PC-3 (cell line): ENCODE measurements at regions not wholly inside any gene's neighbourhood (a gene's known extent, or its start where the extent isn't known, plus 50 kb on each side); places are given as distances from the start of the nearest gene placed in this dataset.
"Not testable (repeated sequence)": the region's sequence is repeated elsewhere in the genome, so short reads cannot be mapped to it uniquely, and the experiment has no call there.

Experiments
- ATAC-seq: fragments of 200-7000 bp; cut with Tn5 transposase; 2 replicates; pipeline ENCODE4 v1.9.1; 2020; ENCODE audit warnings: mild to moderate bottlenecking, moderate library complexity
- BruUV-seq: library from RNA; stranded (reverse); fragments of 400-500 nt; replicated peaks from 2 replicates; lab custom pipeline; 2021; lab: Mats Ljungman, UMichigan
- CTCF ChIA-PET: fragments of 300-600 bp; sonication (Branson Sonifier 250); formaldehyde crosslinking; loops from one replicate; lab custom pipeline; 2022; ENCODE audit warnings: antibody characterized with exemption; lab: Charles Lee
- POLR2A ChIA-PET: fragments of 300-600 bp; sonication (Branson Sonifier 250); formaldehyde crosslinking; loops from one replicate; lab custom pipeline; 2022; ENCODE audit warnings: antibody characterized with exemption; ENCODE audit not compliant: unreplicated experiment; lab: Charles Lee
- DNase-seq: peaks from one replicate; pipeline ENCODE4 v3.0.0-alpha.2; 2015
- H2AFZ ChIP-seq: fragments of 300-600 bp; sonication (generic); 2 replicates; pipeline ENCODE4 v1.6.0; 2016; ENCODE audit warnings: antibody characterized with exemption, low read length
- H3F3A ChIP-seq: fragments of 300-600 bp; sonication (generic); one replicate; pipeline ENCODE4 v1.6.0; 2017; ENCODE audit warnings: antibody characterized with exemption, low read length, control low read depth, mild to moderate bottlenecking; ENCODE audit not compliant: unreplicated experiment
- H3K27ac ChIP-seq: fragments of 300-600 bp; sonication (generic); 2 replicates; pipeline ENCODE4 v1.5.1; 2016; ENCODE audit warnings: mild to moderate bottlenecking, low read length
- H3K27me3 ChIP-seq: fragments of 300-600 bp; sonication (generic); 2 replicates; pipeline ENCODE4 v1.6.1; 2016; ENCODE audit warnings: low read length, mixed read lengths
- H3K36me3 ChIP-seq: fragments of 300-600 bp; sonication (generic); 2 replicates; pipeline ENCODE4 v1.6.1; 2016; ENCODE audit warnings: low read depth, mixed run types, low read length, mixed read lengths
- H3K4me1 ChIP-seq: fragments of 300-600 bp; sonication (generic); 2 replicates; pipeline ENCODE4 v1.5.1; 2016; ENCODE audit warnings: low read length; ENCODE audit not compliant: insufficient read depth
- H3K4me2 ChIP-seq: fragments of 300-600 bp; sonication (generic); 2 replicates; pipeline ENCODE4 v1.6.0; 2016; ENCODE audit warnings: low read length
- H3K4me3 ChIP-seq: fragments of 300-600 bp; sonication (generic); 2 replicates; pipeline ENCODE4 v1.5.1; 2016; ENCODE audit warnings: mild to moderate bottlenecking, low read length, mixed read lengths
- H3K79me2 ChIP-seq: fragments of 300-600 bp; sonication (generic); 2 replicates; pipeline ENCODE4 v1.6.1; 2017; ENCODE audit warnings: low read length, mixed read lengths
- H3K9ac ChIP-seq: fragments of 300-600 bp; sonication (generic); 2 replicates; pipeline ENCODE4 v1.6.0; 2016; ENCODE audit warnings: mild to moderate bottlenecking, low read length
- H3K9me2 ChIP-seq: fragments of 300-600 bp; sonication (generic); replicated peaks from 2 replicates; pipeline ENCODE4 v1.6.1; 2016; ENCODE audit warnings: mixed run types, low read length, mixed read lengths
- H3K9me3 ChIP-seq: fragments of 300-600 bp; sonication (generic); 2 replicates; pipeline ENCODE4 v1.6.1; 2016; ENCODE audit warnings: low read length, mixed read lengths
- H4K20me1 ChIP-seq: fragments of 300-600 bp; sonication (generic); 2 replicates; pipeline ENCODE4 v1.6.1; 2016; ENCODE audit warnings: low read length, mixed read lengths
- EZH2 ChIP-seq: fragments of 300-600 bp; sonication (generic); IDR thresholded peaks from one replicate; pipeline ENCODE4 v1.6.1; 2017; ENCODE audit warnings: antibody characterized with exemption, mild to moderate bottlenecking, low read length; ENCODE audit not compliant: unreplicated experiment
- EZH2phosphoT487 ChIP-seq: fragments of 300-600 bp; sonication (generic); IDR thresholded peaks from 2 replicates; pipeline ENCODE4 v1.6.1; 2018; ENCODE audit warnings: mild to moderate bottlenecking, antibody characterized with exemption, low read length, borderline replicate concordance
- intact Hi-C: fragments of 100-400 bp; cut with micrococcal nuclease; formaldehyde crosslinking; loops from 2 replicates; pipeline ENCODE4 v1.9.0; 2023
- TF ChIP-seq, protein P1 (sequence below): fragments of 300-600 bp; sonication (generic); conservative IDR thresholded peaks from 2 replicates; pipeline ENCODE4 v1.5.1; 2017; ENCODE audit warnings: antibody characterized with exemption, low read depth, mild to moderate bottlenecking, low read length

DNA sequence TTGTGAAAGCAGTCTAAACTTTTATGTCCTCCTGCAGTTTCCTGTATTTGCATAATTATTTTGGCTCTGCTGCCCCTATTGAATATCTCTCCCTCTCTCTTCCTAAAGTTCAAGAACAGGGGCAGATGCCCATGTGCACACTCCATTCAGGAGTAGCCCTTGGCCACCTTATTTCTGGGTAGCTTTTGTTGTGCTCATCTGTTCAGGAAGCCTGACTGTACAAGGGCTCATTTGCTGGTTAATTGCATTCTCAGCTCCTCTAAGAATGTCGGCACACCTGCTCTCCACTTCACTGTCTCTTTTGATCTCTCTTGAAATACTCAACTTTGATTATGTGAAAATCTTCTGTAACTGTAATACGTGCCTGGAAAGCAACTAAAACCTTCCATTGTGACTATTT is 1378.8 kb upstream of the CDH8 start:
- POLR2A ChIA-PET, result no interaction called here
- TF ChIP-seq EZH2 (no peak), EZH2phosphoT487 (no peak)
- TF ChIP-seq, protein P1, sequence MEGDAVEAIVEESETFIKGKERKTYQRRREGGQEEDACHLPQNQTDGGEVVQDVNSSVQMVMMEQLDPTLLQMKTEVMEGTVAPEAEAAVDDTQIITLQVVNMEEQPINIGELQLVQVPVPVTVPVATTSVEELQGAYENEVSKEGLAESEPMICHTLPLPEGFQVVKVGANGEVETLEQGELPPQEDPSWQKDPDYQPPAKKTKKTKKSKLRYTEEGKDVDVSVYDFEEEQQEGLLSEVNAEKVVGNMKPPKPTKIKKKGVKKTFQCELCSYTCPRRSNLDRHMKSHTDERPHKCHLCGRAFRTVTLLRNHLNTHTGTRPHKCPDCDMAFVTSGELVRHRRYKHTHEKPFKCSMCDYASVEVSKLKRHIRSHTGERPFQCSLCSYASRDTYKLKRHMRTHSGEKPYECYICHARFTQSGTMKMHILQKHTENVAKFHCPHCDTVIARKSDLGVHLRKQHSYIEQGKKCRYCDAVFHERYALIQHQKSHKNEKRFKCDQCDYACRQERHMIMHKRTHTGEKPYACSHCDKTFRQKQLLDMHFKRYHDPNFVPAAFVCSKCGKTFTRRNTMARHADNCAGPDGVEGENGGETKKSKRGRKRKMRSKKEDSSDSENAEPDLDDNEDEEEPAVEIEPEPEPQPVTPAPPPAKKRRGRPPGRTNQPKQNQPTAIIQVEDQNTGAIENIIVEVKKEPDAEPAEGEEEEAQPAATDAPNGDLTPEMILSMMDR, result no peak
- Histone ChIP-seq H3K9ac (no peak overlapping the region), H3K9me3 (no peaks in the 10 kb centered on the region), H4K20me1 (no peaks in the 10 kb centered on the region), H2AFZ (no peak overlapping the region), H3K79me2 (no peaks in the 10 kb centered on the region), H3K36me3 (no peaks in the 10 kb centered on the region), H3F3A (no peaks in the 10 kb centered on the region), H3K4me2 (no peak overlapping the region), H3K4me3 (no peak overlapping the region), H3K27me3 (no peaks in the 10 kb centered on the region), H3K9me2 (no peaks in the 10 kb centered on the region), H3K27ac (no peak overlapping the region), H3K4me1 (no peaks in the 10 kb centered on the region)
- no TSS peak for BruUV-seq
- CTCF ChIA-PET, result no interaction called here
- DNase-seq (no peak), ATAC-seq (no peak)
- intact Hi-C loops, result no loop called here

DNA sequence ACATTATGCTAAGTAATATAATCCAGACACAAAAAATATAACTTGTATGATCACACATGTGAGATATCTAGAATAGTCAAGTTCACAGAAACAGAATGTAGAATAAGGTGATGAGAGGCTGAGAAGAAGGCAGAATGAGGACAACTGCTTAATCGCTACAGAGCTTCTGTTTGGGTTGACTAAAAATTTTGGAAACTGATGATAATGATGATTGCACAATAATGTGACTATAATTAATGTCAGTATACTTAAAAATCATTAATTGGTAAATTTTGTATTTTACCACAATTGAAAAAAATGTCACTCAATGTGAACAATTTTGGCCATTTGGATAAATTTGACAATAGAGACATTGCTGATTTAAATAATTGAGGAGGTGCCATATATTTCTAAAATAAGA is 1374.4 kb upstream of the CDH8 start:
- no peaks in the 10 kb centered on the region for H3F3A ChIP-seq
- ChIA-PET POLR2A (no interaction called here), CTCF (no interaction called here)
- H2AFZ ChIP-seq, result no peak overlapping the region
- no peak overlapping the region for H3K4me2 ChIP-seq
- H3K9me2 ChIP-seq, result no peaks in the 10 kb centered on the region
- H3K4me3 ChIP-seq, result no peak overlapping the region
- no peak for DNase-seq
- H3K27ac ChIP-seq, result no peak overlapping the region
- H3K36me3 ChIP-seq, result no peaks in the 10 kb centered on the region
- H3K4me1 ChIP-seq, result no peaks in the 10 kb centered on the region
- H4K20me1 ChIP-seq, result no peaks in the 10 kb centered on the region
- TF ChIP-seq, protein P1, result no peak
- TF ChIP-seq EZH2 (no peak), EZH2phosphoT487 (no peak)
- intact Hi-C loops, result no loop called here
- no peaks in the 10 kb centered on the region for H3K27me3 ChIP-seq
- no TSS peak for BruUV-seq
- H3K9ac ChIP-seq, result no peak overlapping the region
- no peaks in the 10 kb centered on the region for H3K79me2 ChIP-seq
- ATAC-seq, result no peak
- no peaks in the 10 kb centered on the region for H3K9me3 ChIP-seq

DNA sequence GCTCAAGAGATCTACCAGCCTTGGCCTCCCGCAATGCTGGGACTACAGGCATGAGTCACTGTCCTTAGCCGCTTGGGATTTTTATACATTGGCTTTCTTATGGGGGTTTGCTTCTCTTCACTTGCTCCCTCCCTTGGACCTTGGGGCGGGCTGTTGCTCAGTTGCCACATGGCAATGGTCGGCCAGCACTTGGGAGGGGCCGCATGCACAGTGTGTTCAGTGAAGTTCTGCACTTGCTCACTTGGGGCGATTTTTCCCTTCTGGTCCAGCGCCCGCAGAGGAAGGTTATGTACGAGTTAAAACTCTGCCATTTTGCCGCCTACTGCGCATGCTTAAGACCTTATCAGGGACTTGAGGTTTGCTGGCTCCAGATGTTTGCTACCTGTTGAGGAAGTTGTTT is 1367.6 kb upstream of the CDH8 start:
- ATAC-seq (no peak), DNase-seq (no peak)
- H3K4me1 ChIP-seq, result no peaks in the 10 kb centered on the region
- no peaks in the 10 kb centered on the region for H3K36me3 ChIP-seq
- CTCF ChIA-PET, result no interaction called here
- POLR2A ChIA-PET, result no interaction called here
- H3F3A ChIP-seq, result no peaks in the 10 kb centered on the region
- TF ChIP-seq, protein P1, result no peak
- TF ChIP-seq EZH2 (no peak), EZH2phosphoT487 (no peak)
- H3K4me3 ChIP-seq, result no peak overlapping the region
- H3K79me2 ChIP-seq, result no peaks in the 10 kb centered on the region
- no peak overlapping the region for H2AFZ ChIP-seq
- no peaks in the 10 kb centered on the region for H3K9me2 ChIP-seq
- H3K9ac ChIP-seq, result no peak overlapping the region
- H4K20me1 ChIP-seq, result no peaks in the 10 kb centered on the region
- no TSS peak for BruUV-seq
- no peak overlapping the region for H3K27ac ChIP-seq
- 0 out of 2 replicates have a peak, but pooled peaks cover 5% of the 10 kb centered on the region for H3K27me3 ChIP-seq
- H3K4me2 ChIP-seq, result no peak overlapping the region
- H3K9me3 ChIP-seq, result no peaks in the 10 kb centered on the region
- intact Hi-C loops, result no loop called here

DNA sequence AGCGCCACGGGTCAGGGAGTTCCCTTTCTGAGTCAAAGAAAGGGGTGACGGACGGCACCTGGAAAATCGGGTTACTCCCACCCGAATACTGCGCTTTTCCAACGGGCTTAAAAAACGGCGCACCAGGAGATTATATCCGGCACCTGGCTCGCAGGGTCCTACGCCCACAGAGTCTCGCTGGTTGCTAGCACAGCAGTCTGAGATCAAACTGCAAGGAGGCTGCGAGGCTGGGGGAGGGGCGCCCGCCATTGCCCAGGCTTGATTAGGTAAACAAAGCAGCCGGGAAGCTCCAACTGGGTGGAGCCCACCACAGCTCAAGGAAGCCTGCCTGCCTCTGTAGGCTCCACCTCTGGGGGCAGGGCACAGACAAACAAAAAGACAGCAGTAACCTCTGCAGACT is 1352.0 kb upstream of the CDH8 start:
- H3K79me2 ChIP-seq, DNase-seq, H3K4me2 ChIP-seq, H3K4me1 ChIP-seq, H4K20me1 ChIP-seq, H3K36me3 ChIP-seq, CTCF ChIA-PET, H3K9me2 ChIP-seq, H3K4me3 ChIP-seq, H3K9me3 ChIP-seq, H3F3A ChIP-seq, intact Hi-C loops, H3K27ac ChIP-seq, ATAC-seq, H2AFZ ChIP-seq, POLR2A ChIA-PET, BruUV-seq, H3K9ac ChIP-seq: not testable (repeated sequence)
- peaks cover 10% of the 10 kb centered on the region for H3K27me3 ChIP-seq
